ENCODE measurements at regions not wholly inside any gene's neighbourhood (a gene's known extent, or its start where the extent isn't known, plus 50 kb on each side); places are given as distances from the start of the nearest gene placed in this dataset.
A peak's percentile ranks its signal among the peaks of the same experiment; 100 is the strongest.

DNA sequence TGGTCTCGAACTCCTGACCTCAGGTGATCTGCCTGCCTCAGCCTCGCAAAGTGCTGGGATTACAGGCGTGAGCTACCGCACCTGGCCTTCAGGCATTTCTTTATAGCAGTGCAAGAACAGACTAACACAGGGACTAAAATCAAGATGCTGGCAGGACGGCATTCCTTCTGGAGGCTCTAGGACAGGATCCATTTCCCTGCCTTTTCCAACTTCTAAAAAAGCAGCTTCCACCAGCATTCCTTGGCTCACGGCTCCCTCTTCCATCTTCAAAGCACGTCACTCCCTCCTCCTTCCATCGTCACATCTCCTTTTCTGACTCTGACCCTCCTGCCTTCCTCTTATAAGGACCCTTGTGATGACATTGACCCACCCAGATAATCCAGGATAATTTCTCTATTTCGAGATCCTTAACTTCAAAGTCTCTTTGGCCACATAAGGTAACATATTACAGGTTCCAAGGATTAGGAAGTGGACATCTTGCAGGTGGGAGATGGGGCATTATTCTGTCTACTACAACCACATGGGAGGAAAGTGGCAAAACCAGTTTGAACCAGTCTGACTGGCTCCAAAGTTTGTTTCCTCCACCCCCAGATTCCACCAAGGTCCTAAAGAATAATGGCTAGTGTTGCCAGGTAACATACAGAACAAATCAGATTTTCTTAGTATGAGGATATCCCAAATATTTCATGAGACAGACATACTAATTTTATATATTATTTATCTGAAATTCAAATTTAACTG lies 172.5 kb downstream of the MN1 start:
- TF ChIP-seq, protein P1, sequence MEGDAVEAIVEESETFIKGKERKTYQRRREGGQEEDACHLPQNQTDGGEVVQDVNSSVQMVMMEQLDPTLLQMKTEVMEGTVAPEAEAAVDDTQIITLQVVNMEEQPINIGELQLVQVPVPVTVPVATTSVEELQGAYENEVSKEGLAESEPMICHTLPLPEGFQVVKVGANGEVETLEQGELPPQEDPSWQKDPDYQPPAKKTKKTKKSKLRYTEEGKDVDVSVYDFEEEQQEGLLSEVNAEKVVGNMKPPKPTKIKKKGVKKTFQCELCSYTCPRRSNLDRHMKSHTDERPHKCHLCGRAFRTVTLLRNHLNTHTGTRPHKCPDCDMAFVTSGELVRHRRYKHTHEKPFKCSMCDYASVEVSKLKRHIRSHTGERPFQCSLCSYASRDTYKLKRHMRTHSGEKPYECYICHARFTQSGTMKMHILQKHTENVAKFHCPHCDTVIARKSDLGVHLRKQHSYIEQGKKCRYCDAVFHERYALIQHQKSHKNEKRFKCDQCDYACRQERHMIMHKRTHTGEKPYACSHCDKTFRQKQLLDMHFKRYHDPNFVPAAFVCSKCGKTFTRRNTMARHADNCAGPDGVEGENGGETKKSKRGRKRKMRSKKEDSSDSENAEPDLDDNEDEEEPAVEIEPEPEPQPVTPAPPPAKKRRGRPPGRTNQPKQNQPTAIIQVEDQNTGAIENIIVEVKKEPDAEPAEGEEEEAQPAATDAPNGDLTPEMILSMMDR (IDR thresholded peaks at IDR 0.05; ENCODE audit: insufficient read depth, low read depth, low read length): no peak
- no peak overlapping the region for H3K4me3 ChIP-seq (ENCODE audit: low read depth, low read length)

DNA sequence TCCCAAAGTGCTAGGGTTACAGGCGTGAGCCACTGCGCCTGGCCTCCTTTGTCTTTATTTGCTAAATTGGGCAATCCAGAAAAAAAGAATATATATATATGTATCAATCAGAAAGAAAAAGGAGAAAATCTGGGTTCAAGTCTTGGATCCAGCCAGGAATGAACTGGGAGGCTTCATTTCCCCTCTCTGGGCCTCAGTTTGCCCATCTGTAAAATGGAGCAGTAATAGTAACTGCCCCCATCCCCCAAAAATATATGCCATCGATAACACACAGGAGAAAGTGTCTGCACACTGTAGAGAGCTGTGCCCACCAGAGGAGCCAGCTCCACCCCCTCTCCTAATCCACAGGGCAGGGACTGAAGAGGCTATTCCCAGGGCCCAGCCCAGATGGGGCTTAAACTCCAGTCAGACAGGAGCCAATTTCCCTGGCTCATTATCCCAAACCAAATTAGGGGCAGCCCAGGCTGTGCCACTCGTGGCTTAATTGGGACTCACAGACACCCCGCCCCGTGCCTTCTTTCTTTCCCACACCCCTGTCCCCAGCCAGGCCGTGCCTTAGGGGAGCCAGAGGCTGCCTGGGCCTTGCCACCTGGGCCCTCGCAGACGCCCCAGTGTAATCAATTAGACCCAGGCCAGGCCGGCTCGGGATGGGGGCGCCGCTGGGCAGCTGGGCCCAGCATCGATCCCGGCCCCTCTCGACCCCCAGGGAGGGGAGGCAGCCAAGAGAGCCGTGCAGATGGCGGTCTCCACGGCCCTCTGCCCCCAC lies 171.5 kb downstream of the MN1 start:
- no peak for DNase-seq (ENCODE audit: low read depth)

More for the DNA sequence above, 172.5 kb downstream of the MN1 start:
- DNase-seq (ENCODE audit: low read depth): no peak

DNA sequence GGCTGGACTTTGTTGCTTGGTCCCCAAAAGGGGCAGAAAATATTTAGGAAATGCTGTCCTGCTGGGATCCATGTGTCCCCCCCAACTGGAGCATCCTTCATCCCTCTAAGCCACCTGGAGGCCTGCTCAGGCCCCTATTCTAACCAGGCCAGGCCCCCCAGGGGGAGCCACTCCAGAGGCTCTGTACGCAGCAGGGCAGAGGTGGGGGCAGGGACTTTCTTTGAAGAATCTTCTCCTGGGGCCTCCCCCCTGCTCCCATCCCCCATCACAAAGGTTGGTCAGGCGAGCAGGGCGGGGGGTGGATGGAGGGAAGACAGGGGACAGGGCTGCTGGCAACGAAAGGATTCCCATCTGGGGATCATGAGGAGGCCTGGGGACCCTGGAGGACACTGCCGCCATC lies 170.8 kb downstream of the MN1 start:
- TF ChIP-seq, protein P1 (IDR thresholded peaks at IDR 0.05; ENCODE audit: insufficient read depth, low read depth, low read length): no peak
- DNase-seq (ENCODE audit: low read depth): no peak
- no peak overlapping the region for H3K4me3 ChIP-seq (ENCODE audit: low read depth, low read length)

More for the DNA sequence above, 171.5 kb downstream of the MN1 start:
- no peak overlapping the region for H3K4me3 ChIP-seq (ENCODE audit: low read depth, low read length)
- TF ChIP-seq, protein P1 (IDR thresholded peaks at IDR 0.05; ENCODE audit: insufficient read depth, low read depth, low read length): no peak

DNA sequence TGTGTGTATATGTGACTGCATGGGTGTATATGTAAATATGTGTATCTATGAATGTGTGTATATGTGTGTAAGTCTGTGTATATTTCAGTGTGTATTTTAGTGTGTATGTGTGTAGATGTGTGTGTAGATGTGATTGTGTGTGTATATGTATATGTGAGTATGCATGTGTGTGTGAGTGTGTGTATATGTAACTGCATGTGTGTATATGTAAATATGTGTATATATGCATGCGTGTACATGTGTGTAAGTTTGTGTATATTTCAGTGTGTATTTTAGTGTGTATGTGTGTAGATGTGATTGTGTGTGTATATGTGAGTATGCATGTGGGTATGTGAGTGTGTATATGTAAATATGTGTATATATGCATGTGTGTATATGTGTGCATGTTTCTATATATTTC lies 169.9 kb downstream of the MN1 start:
- no peak overlapping the region for H3K4me3 ChIP-seq (ENCODE audit: low read depth, low read length)
- TF ChIP-seq, protein P1 (IDR thresholded peaks at IDR 0.05; ENCODE audit: insufficient read depth, low read depth, low read length): no peak
- no peak for DNase-seq (ENCODE audit: low read depth)

DNA sequence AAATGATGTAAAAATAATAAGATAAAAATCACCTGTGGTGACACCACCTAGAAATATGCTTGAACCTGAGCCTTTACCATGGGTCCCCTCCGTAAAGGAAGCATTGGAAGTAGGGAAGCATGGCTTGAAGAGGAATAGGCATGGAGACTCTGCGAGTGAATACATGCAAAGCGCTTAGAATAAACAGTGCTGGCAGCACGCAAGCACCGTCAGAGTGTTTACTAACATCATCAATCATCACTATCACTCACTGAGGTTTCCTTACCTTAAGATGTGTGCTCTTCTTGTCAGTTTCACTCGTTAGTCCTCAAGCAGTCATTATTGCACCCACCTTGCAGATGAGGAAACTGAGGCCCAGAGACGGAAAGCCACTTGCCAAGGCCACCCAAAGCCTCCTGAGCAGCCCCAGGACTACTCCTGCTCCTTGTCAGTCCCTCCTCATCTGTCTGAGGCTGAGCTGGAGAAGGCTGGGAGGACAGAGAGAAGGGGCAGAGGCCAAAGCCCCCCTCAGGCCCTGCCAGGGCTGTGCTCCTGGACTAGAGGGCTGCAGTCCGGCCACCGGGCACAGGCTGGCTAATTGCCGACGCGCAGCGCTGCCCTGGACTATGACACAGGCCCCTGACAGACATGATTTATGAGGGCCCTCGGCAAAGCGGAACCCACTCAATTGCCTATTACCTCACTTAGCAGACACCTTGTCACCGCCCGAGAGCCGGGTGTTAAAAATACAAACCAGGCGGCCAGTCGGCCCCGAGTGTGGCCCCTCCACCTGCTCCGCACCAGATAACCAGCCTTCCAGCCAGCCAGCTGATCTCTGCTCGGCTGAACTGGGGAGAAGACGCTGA lies 168.9 kb downstream of the MN1 start:
- H3K4me3 ChIP-seq (ENCODE audit: low read depth, low read length): no peak overlapping the region
- peak; percentile 25 for DNase-seq (ENCODE audit: low read depth)
- TF ChIP-seq, protein P1 (IDR thresholded peaks at IDR 0.05; ENCODE audit: insufficient read depth, low read depth, low read length): no peak

DNA sequence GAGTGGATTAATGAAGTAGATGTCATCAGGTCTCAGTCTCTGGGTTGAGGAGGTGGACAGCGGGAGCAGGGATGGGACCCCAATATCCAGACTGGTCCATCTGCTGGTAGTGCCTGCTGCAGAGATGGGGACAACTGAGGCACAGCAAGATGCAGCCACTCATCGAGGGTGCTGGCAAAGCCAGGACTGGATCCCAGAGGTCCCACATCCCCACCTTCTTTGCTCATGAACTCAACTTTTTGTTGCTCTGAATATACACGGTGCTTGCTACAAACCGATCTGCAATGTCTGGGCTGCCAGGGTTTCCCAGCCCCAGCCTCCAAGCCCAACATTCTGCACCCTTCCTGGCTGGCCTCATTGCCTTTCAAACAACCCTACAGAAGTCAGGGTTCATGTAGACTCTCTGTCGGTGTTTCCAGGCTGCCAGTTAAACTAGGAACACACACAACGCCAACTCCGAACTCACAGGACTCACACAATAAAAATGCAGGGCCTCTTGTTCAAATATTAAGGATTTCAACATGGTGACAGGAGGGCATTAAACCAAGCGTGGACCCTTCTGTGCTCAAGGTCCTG lies 168.2 kb downstream of the MN1 start:
- TF ChIP-seq, protein P1 (IDR thresholded peaks at IDR 0.05; ENCODE audit: insufficient read depth, low read depth, low read length): no peak
- no peak overlapping the region for H3K4me3 ChIP-seq (ENCODE audit: low read depth, low read length)
- DNase-seq (ENCODE audit: low read depth): no peak

Measured in fibroblast of villous mesenchyme (primary cell).